ENCODE measurements at regions not wholly inside any gene's neighbourhood (a gene's known extent, or its start where the extent isn't known, plus 50 kb on each side); places are given as distances from the start of the nearest gene placed in this dataset.

DNA sequence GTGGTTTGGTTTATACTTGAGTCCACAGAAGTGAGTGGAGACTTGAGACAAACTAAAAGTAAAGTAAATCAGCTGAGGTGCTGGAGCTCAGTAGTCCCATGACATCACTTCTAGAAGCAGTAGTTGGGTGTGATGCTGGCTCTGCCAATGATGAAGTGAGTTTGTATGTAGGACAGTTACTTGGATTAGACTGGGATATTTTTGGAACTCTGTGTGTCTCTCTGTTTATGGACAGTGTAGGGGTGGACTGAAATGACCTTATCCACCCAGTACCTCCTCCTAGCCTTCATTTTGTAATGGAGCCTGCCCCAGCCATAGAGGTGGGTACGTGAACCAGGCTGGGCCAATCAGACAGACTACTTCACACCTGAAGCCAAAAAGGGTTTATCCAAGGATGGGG is 52.2 kb downstream of the POLR1D start:
- no peak for TF ChIP-seq POLR2A (IDR thresholded peaks at IDR 0.05)
- TF ChIP-seq, protein P1, sequence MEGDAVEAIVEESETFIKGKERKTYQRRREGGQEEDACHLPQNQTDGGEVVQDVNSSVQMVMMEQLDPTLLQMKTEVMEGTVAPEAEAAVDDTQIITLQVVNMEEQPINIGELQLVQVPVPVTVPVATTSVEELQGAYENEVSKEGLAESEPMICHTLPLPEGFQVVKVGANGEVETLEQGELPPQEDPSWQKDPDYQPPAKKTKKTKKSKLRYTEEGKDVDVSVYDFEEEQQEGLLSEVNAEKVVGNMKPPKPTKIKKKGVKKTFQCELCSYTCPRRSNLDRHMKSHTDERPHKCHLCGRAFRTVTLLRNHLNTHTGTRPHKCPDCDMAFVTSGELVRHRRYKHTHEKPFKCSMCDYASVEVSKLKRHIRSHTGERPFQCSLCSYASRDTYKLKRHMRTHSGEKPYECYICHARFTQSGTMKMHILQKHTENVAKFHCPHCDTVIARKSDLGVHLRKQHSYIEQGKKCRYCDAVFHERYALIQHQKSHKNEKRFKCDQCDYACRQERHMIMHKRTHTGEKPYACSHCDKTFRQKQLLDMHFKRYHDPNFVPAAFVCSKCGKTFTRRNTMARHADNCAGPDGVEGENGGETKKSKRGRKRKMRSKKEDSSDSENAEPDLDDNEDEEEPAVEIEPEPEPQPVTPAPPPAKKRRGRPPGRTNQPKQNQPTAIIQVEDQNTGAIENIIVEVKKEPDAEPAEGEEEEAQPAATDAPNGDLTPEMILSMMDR (IDR thresholded peaks at IDR 0.05 in 4 of 5, conservative IDR thresholded peaks at IDR 0.05 in 1 of 5): no peak
- no peaks in the 10 kb centered on the region for H3K27me3 ChIP-seq
- peaks cover 0 to 15% of the 10 kb centered on the region in 2 donors for H3K4me1 ChIP-seq
- intact Hi-C loops (cut with DNase I; ENCODE audit: low total_unique reads) (loop anchor here (10.0 kb wide), 1 partner anchor 139 kb away; no protein-coding TSS in a partner anchor), in situ Hi-C loops (cut with MboI; ENCODE audit: low sequenced_read_pairs in 4 of 4) (no loop called here)
- ATAC-seq (peak; percentile 46 to 95), DNase-seq (peak in 1 of 2 donors; percentile 6)
- no peaks in the 10 kb centered on the region for H3K36me3 ChIP-seq
- H3K27ac ChIP-seq: peak overlapping the region in 2 of 4 donors; percentile 25 to 63
- no peak overlapping the region for H3K4me3 ChIP-seq
- no peaks in the 10 kb centered on the region for H3K9me3 ChIP-seq

DNA sequence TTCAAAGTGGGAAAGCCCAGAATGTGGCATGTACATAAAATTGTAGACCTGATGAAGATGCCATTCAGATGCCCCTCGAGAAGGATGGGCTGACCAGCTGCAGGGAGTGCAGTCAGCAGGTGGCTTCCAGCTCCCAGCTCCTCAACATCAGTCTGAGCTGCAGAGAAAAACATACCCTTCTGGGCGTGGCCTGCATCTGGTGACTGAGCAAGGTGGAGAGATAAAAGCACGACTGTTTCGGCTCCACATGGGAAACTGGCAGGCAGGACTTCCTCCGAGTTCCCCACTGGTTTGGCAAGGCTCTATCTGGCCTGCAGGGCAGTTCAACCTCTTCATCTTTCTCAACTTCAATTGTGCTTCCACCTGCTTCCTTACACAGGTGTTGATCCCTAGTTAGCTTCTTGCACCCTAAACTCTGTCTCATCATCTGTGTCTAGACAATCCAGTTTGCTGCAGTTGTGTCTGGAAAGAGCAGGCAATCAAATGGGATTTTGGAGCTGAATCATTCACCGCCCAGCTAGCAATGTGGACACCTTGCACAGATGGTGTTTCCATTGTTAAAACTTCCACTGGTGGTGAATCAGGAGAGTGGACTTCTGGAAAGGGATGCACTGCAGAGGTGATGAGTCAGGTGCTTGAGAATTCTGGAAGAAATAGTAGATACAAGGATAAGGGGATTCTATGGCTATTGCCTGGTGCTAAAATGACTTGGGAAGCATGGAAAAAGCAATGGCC is 56.8 kb downstream of the POLR1D start:
- no peak overlapping the region for H3K4me3 ChIP-seq
- H3K27me3 ChIP-seq: no peaks in the 10 kb centered on the region
- no peaks in the 10 kb centered on the region for H3K36me3 ChIP-seq
- DNase-seq (no peak), ATAC-seq (no peak)
- H3K27ac ChIP-seq: no peak overlapping the region
- TF ChIP-seq POLR2A (IDR thresholded peaks at IDR 0.05): no peak
- TF ChIP-seq, protein P1 (IDR thresholded peaks at IDR 0.05 in 4 of 5, conservative IDR thresholded peaks at IDR 0.05 in 1 of 5): no peak
- in situ Hi-C loops (cut with MboI; ENCODE audit: low sequenced_read_pairs in 4 of 4) (no loop called here), intact Hi-C loops (cut with DNase I; ENCODE audit: low total_unique reads) (loop anchor here (10.0 kb wide), 1 partner anchor 144 kb away; no protein-coding TSS in a partner anchor)
- H3K4me1 ChIP-seq: peaks cover 0 to 9% of the 10 kb centered on the region in 2 donors
- H3K9me3 ChIP-seq: no peaks in the 10 kb centered on the region

DNA sequence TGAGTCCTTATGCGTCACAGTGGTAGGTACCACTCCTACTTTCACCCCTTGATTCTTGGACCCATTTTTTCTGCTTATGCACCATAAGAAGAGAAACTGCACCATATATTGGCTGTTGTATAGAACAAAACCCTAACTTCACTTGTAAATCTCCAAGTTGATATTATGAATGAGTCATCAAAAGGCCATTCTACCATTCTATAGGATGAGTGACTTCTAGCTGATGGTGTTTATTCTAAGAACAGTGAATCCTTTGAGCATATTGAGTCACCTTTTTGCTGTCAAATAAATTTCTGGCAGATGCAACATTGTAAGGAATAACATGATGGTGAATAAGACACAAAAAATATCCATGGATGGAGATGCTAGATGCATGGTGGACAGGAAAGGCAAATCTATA is 57.7 kb downstream of the POLR1D start:
- Histone ChIP-seq H3K4me1 (no peaks in the 10 kb centered on the region), H3K27me3 (no peaks in the 10 kb centered on the region), H3K9me3 (no peaks in the 10 kb centered on the region), H3K36me3 (no peaks in the 10 kb centered on the region), H3K27ac (no peak overlapping the region), H3K4me3 (no peak overlapping the region)
- intact Hi-C loops (cut with DNase I; ENCODE audit: low total_unique reads): loop anchor here (10.0 kb wide), 1 partner anchor 145 kb away; no protein-coding TSS in a partner anchor
- no peak for ATAC-seq
- DNase-seq: no peak
- in situ Hi-C loops (cut with MboI; ENCODE audit: low sequenced_read_pairs in 4 of 4): no loop called here
- TF ChIP-seq POLR2A (IDR thresholded peaks at IDR 0.05): no peak
- TF ChIP-seq, protein P1 (IDR thresholded peaks at IDR 0.05 in 4 of 5, conservative IDR thresholded peaks at IDR 0.05 in 1 of 5): no peak

DNA sequence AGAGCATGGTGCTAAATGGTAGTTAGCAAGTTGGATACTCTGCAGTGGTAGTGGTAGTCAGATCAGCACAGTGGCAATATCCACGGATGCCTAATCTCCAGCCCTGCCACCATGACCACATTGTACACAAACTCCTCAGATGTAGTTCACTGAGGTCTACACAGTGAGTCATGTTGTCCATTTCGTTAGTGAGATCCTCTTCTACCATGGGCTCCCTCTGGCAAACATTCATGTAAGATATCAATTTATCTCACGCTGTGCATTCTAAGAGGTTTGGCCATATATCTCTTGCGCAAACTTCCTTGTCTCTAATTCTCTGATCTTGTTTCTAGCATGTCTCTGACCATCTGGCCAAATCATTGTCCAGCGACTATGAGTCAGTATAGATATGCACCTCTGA is 58.2 kb downstream of the POLR1D start:
- Histone ChIP-seq H3K27me3 (peaks cover 0 to 4% (median 0%) of the 10 kb centered on the region in 3 donors), H3K36me3 (no peaks in the 10 kb centered on the region), H3K9me3 (no peaks in the 10 kb centered on the region), H3K4me3 (no peak overlapping the region), H3K27ac (no peak overlapping the region), H3K4me1 (no peaks in the 10 kb centered on the region)
- DNase-seq: no peak
- intact Hi-C loops (cut with DNase I; ENCODE audit: low total_unique reads) (loop anchor here (10.0 kb wide), 1 partner anchor 145 kb away; no protein-coding TSS in a partner anchor), in situ Hi-C loops (cut with MboI; ENCODE audit: low sequenced_read_pairs in 4 of 4) (no loop called here)
- TF ChIP-seq POLR2A (IDR thresholded peaks at IDR 0.05): no peak
- TF ChIP-seq, protein P1 (IDR thresholded peaks at IDR 0.05 in 4 of 5, conservative IDR thresholded peaks at IDR 0.05 in 1 of 5): no peak
- no peak for ATAC-seq

All from gastrocnemius medialis (tissue), 4 donors.